ENCODE measurements at regions not wholly inside any gene's neighbourhood (a gene's known extent, or its start where the extent isn't known, plus 50 kb on each side); places are given as distances from the start of the nearest gene placed in this dataset.
"Not testable (repeated sequence)": the region's sequence is repeated elsewhere in the genome, so short reads cannot be mapped to it uniquely, and the experiment has no call there.

DNA sequence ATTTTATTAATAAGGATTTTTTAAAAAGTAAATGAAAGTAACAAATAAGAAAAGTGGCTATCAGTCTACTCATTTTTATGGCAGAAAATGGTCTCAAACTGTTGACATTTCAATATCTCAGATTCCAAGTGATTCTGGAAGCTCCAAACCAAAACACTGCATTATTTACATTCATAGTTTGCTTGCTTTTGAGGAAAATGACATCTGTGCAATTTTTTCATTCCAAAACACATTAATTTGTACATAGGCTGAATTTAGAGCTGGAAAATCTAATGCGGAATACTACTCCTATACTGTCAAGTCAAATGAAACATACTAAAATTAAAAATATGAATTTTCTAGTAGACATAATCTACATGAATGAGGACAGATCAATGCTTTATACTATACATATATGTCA, 1047.6 kb downstream of the CDH9 start:
- no peak for DNase-seq (ENCODE audit: low spot score)

DNA sequence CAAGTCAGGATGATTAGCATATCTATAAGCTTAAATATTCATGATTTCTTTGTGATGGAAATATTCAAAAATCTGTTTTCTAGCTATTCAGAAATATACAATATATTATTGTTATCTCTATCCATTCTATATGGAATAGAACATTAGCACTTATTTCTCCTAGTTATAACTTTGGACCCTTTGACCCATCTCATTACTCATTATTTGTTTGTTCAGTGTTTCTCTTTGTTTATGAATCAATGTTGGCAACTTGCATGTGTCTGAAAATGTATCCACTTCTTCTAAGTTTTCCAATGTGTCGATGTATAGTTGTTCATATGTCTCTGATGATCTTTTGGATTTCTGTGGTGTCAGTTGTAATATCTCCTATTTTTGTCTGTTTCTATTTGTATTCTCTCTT, 1059.3 kb downstream of the CDH9 start:
- no peak for DNase-seq (ENCODE audit: low spot score)

DNA sequence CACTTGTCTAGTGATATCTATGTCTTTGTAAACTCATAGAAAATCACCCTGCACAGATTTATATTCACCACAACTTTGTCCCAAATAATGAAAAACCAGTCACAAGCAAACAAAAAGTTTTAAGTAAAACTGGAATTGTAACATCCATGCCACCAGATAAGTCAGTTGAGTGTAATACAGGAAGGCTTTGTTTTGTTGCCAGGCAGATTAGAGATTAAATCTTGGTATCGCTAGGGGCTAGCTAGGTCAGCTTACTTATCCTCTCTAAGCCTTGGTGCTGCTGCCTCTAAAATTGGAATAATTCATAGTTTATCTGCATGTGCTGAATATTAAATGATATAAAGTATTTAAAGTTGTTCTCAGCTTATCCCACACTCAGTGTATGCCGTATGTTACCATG, 1062.5 kb downstream of the CDH9 start:
- no peak for DNase-seq (ENCODE audit: low spot score)

DNA sequence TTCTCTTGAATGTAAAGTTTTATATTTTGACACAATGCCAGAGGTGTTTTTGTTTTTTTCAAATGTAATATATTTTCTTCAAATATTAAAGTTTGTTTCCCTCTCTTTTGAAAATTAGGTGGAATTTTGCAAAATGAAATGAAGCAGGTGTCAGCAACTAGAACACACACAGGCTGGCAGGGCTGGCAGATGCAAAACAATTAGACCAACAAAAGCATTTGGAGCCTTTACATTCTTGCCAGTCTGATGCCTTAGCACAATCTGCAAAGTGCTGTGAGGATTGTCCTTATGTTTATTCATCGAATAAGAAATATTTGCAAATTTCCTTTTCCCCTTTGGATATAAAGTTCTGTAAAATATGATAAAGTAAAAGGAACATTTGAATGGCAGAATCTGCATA, 1063.9 kb downstream of the CDH9 start:
- DNase-seq (ENCODE audit: low spot score), result no peak

DNA sequence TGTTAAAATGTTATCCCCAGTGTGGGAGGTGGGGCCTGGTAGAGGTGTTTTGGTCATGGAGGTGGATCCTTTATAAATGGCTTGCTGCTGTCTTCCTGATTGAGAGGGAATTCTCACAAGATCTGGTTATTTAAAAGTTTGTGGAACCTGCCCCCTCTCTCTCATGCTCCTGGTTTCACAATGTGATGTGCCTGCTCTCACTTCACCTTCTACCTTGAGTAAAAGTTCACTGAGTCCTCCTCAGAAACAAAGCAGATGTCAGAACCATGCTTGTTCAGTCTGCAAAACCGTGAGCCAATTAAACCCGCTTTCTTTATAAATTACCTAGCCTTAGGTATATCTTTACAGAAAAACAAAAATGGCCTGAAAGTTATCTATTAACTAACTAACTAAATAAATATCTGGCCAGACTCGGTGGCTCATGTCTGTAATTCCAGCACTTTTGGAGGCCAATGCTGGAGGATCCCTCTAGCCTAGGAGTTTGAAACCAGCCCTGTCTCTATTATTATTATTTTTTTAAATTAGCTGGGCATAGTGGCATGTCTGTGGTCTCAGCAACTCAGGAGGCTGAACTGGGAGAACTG, 1067.4 kb downstream of the CDH9 start:
- no peak for DNase-seq (ENCODE audit: low spot score)

DNA sequence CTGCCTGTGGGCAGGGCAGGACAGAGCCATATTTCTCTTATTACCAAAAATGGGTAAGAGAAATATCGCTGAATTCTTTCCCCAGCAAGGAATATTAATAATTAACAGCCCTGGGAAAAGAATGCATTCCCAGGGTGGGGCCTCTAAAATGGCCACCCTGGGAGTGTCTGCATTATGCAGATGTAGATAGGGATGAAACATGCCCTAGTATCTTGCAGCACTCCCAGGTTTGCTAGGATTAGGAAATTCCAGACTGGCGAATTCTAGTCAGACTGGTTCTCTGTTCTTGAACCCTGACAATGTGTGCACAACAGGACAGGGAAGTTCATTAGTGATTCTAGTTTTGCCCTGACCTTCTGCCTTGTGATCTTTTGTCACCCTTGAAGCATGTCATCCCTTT, 1069.3 kb downstream of the CDH9 start:
- not testable (repeated sequence) for DNase-seq (ENCODE audit: low spot score)

DNA sequence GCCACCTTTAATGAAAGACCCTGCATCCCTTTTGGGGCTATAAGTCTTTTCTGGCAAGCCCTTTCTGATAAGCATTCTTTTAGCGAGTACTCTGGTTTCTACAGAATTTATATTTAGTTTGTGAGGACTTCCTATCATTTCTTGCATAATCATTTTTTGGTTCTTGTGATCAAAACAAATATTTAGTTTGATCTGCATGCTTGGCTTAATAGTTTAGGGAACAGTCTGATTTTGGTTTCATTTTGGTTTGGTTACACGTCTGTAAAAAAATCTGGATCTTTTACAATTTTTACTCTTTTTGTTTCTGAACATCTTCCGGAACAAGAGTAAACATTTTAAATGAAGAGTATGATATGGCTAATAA, 1074.4 kb downstream of the CDH9 start:
- no peak for DNase-seq (ENCODE audit: low spot score)

DNA sequence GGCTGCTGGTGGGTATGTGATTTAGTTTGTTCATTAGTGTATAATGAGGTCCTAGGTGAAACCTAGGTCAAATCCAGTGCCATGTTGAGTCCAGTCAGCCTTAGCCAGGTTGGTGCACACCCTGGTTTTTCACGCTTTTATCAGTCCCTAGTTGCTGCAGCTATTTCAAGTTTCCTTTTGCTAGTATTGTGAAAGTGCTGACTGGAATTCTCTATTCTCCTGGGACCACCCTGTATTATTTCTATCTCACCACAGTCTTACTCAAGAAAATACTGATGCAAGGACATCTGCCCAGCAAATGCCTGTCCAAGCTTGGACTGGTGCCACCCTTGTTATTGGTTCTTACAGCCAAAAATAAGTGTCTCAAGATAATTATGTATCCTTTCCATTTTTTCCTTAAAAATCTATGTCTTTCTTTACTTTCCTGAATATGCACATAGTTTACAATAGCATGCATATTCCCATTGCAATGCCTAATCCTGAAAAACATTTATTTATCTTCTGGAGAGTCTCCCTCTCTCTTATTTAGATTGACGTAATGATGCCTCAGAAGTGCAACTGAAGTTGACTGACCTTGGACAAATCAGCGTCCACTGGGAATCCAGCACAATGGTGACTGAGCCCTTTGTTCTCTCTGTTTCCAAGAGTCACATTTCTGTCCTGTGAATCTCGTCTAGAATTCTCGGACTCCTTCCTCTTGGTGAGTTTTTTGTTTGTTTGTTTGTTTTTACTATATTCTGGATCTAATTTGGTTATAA, 1075.0 kb downstream of the CDH9 start:
- no peak for DNase-seq (ENCODE audit: low spot score)

DNA sequence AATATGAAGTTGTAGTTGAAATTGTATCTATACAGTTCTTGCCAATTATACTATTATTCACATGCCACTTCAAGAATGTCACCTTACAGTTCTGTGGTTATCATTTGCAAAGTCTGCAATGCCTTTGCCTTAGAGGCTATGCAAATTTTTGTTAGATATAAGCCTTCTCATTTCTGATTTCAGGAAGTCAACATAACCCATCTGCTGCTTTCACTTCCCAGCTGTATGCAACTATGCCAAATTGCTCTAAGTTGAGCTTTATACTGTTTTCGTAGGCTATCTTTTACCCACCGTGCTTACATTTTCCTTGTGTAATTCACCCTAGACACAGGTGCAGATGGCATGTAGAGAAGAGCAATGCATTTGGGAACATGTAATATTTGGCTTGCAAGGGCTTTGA, 1083.0 kb downstream of the CDH9 start:
- no peak for DNase-seq (ENCODE audit: low spot score)

DNA sequence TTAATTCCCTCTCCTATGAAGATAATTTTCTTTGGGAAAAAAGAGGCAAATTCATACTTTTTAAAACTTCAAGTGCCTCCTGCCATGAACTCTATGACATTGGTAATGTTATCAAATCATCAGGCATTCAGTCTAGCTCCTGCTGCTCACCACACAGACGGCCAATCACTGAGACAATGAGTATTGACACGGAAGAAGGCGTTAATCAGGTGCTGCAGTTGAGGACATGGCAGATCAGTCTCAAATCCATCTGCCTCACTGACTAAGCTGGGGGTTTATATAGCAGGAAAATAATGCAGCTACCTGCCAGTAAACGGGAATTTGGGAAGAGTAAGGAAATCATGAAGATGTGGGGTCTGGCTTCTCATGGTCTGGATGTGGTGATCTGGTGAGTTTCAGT, 1087.7 kb downstream of the CDH9 start:
- DNase-seq (ENCODE audit: low spot score), result no peak

DNA sequence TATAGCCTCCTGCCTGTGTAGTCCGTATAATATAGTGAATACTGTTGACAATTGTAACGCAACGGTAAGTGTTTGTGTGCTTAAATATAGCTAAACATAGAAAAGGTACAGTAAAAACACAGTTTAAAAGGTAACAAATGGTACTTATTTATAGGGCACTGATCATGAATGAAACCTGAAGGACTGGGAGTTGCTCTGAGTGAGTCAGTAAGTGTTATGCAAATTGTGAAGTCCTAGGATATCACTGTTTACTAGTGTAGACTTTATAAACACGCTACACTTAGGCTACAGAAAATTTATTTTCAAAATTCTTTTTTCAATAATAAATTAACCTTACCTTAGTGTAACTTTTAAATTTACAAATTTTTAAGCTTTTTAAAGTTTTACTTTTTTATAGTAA, 1090.1 kb downstream of the CDH9 start:
- no peak for DNase-seq (ENCODE audit: low spot score)

DNA sequence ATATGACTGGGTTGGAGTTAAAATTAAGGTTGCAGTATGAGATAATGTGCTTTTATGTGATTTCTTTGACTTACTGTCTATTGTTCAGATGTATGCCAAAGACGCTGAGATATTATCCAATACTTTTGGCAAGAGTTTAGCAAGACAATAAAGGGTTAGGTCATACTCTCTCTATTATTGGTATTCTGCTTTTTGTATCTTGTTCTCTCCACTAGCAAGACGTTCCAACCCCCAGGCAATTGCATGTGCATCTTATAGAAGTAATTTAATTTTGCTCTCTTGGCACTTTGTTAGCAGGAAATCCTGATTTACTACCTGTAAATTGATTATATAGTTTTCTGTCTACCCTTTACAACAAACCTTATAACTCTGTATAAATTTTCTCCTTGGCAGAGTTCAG, 1093.6 kb downstream of the CDH9 start:
- no peak for DNase-seq (ENCODE audit: low spot score)

DNA sequence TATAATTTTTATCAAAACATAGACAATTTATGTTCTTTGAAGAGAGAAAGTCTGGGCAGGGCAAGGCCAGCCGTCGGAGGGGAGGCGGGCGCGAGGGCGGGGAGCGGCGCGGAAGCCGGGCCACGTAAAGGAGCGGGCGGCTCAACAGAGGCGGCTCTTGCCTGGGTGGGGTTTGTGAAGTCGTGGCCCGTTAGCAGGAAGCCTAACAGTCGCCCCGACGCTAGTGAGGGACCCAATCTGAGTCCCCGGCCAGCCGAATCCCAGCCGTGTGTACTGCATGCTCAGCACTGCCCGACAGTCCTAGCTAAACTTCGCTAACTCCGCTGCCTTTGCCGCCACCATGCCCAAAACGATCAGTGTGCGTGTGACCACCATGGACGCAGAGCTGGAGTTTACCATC, 1129.2 kb downstream of the CDH9 start:
- DNase-seq (ENCODE audit: low spot score), result no peak

DNA sequence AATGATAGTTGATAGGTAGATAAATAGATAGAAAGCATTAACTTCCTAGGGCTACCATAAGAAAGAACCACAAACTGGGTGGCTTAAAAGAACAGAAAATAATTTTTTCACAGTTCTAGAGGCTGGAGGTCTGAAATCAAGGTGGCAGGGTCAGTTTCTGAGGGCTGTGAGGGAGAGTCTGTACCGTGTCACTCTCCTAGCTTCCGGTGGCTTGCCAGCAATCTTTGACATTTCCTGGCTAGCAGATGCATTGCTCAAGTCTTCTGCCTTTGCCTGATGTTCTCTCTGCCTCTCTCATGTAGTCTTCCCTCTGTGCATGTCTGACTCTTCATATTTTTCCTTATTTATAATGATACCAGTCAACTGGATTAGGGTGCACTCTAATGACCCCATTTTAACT, 1132.7 kb downstream of the CDH9 start:
- no peak for DNase-seq (ENCODE audit: low spot score)

DNA sequence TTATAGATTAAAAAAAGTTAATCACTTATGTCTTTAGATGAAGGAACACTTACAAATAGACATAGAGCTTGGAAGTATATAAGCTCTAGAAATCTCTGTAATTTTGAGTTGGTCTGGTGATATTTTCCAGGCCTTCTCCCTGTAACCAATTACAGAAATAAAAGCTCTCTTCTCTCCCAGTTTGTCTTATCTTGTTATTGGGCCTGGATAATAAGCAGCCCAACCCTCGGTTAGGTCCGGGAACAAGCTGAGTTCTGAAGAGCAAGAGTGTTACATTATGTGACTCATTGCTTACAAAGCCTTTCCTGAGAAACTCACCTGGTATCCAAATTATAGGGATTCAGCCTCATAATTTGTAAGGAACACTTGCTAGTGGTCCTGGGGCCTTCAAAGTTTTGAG, 1146.2 kb downstream of the CDH9 start:
- no peak for DNase-seq (ENCODE audit: low spot score)

DNA sequence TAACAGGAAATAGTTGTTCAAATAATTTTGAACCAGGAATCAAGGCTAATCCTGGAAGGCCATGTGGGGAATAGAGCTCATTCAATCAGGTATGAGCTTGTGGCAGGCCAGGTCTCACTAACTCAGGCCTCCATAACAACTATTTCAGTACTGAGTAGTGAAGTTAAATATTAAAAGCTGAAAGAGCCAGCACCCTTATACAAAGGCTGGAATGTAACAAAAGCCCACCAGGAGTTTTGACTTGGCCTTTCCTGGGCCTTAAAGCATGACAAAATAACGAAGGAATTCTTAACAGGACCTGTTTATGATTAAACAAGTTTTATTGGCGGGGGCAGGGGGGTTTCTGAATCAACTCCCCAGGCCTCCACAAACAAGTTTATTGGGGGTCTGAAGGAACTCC, 1146.7 kb downstream of the CDH9 start:
- no peak for DNase-seq (ENCODE audit: low spot score)

DNA sequence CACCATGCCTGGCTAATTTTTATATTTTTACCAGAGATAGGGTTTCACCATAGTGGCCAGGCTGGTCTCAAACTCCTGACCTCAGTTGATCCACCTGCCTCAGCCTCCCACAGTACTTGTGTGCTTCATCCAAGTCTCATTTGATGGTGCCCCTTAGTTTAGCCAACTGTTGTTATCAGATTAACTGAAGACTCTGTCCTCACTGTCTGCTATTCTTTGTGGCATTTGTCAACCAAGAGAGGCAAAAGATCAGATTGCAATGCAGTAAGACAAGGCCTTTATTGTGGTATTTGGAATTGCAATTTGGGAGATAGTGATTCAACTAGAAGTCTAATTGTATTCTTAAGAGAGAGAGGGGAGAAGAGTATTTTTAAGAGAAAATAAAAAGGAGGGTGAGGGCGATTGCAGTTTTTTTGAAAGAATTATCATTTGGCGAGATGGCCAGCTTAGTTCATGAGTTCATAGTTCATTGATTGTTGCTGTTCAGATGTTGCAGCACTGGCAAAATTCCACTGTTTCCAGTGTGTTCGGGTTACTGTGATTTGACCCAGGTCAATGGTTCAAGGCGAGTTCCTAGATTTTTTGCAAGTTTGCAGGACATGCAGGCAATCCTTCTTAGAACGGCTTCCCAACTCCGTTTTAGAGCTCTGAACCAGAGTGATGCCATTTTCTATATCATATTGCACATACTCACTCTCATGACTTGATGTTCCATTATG, 1156.9 kb downstream of the CDH9 start:
- DNase-seq (ENCODE audit: low spot score), result no peak

DNA sequence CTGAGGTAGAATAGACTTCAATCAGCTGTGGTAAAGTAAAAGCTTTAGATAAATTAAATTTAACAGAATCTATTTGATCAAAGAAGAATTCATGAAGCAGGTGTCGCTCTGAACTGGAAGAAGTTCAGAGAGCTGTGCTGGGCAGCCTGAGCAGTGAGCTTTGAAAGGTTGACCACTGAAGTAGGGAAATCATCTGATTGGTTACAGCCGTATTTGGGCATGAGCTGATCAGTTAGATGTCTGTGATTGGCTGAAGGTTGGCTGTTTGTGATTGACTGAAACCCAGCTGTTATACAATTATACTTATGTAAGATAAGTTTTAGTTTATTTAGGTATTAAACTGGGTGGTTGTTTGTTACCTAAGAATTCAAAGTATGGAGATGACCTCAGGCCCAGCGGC, 1174.6 kb downstream of the CDH9 start:
- no peak for DNase-seq (ENCODE audit: low spot score)

DNA sequence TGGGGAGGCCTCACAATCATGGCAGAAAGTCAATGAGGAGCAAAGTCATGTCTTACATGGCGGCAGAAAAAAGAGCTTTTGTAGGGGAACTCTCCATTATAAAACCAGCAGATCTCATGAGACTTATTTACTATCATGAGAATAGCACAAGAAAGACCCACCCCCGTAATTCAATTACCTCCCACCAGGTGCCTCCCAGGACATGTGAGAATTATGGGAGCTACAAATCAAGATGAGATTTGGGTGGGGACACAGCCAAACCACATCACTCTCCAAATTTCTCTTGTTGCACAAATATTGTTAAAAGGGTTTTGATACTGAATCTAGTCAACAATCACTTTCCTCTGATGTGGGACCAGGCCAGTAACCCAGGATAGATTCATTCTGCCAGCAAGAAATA, 1176.1 kb downstream of the CDH9 start:
- no peak for DNase-seq (ENCODE audit: low spot score)

DNA sequence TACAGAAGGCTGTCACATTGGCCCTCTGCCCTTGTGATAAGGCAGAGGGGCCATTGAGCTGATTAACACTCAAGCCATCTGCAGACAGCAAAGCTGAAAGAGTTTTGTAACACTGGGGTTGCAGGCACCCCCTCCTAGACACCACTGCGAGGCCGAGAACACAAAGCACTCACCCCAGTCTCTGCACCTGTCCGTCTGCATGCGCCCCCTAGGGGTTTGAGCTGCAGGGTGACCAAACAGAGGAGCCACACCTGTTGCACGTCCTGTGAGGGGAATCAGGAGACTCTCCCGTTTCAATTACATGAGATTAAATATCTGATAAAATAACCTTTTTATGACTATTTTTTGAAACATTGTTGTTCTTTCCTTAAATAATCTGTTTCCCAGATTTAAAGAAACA, 1180.4 kb downstream of the CDH9 start:
- DNase-seq (ENCODE audit: low spot score), result no peak

DNA sequence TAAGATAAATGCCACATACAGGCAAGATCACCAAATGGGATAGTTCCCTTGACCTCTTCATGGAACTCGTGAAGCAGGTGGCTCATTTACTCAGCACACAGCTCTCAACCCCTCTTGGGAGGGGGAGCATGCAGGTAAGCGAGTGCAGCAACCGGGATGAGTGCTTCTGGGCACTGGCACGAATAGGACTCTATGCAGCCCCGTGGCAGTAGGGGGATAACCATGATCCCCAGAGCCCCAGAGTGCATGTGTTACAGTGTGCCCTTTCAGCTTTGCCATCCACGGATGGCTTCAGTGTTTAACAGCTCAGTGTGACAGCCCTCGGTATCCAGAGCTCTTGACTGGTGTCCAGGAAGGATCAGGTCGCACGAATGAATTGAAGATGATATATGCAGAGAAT, 1187.1 kb downstream of the CDH9 start:
- DNase-seq (ENCODE audit: low spot score), result no peak

DNA sequence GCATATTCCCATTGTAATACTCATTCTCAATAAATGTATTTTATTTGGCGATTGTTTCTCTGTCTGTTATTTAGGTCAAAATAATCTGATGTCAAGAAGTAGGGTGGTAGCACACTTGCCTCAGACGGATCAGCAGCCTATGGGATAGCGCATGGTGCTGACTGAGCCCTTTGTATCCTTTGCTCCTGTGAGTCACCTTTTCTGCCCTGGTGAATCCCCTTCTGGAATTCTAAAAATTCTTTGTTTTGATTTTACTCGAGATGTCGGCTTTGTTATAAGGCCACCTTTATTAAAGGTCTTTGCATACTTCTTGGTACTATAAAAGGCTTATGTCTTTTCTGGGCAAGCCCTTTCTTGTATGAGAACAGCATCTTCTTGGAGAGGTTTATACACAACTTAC, 1187.8 kb downstream of the CDH9 start:
- no peak for DNase-seq (ENCODE audit: low spot score)

DNA sequence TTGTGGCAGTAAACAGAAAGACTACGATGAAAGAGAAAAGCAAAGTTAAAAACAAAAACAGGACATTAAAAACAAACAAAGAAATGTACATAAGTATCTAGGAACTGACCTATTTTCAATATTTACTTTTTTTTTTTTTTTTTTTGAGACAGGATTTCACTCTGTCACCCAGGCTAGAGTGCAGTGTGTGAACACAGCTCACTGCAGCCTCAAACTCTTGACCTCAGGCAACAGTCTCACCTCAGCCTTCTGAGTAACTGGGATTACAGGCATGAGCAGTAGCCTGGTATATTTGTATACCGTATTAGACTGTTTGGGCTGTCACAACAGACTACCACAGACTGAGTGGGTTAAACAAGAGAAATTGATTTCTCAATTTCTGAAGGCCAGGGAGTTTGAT, 1189.1 kb downstream of the CDH9 start:
- no peak for DNase-seq (ENCODE audit: low spot score)
